Epithelial cell of proximal tubule (primary cell): ENCODE measurements at regions not wholly inside any gene's neighbourhood (a gene's known extent, or its start where the extent isn't known, plus 50 kb on each side); places are given as distances from the start of the nearest gene placed in this dataset.

ENCODE experiments used
- DNase-seq: peaks from one replicate; pipeline ENCODE4 v3.0.0-alpha.2; 2011; ENCODE audit warnings: low read depth
- H3K4me3 ChIP-seq: 2 replicates; pipeline ENCODE4 v1.5.1; 2011; ENCODE audit warnings: low read depth, mild to moderate bottlenecking, low read length
- TF ChIP-seq, protein P1 (sequence below): conservative IDR thresholded peaks from 2 replicates; pipeline ENCODE4 v1.5.1; 2012; ENCODE audit warnings: low read depth, mild to moderate bottlenecking, low read length

DNA sequence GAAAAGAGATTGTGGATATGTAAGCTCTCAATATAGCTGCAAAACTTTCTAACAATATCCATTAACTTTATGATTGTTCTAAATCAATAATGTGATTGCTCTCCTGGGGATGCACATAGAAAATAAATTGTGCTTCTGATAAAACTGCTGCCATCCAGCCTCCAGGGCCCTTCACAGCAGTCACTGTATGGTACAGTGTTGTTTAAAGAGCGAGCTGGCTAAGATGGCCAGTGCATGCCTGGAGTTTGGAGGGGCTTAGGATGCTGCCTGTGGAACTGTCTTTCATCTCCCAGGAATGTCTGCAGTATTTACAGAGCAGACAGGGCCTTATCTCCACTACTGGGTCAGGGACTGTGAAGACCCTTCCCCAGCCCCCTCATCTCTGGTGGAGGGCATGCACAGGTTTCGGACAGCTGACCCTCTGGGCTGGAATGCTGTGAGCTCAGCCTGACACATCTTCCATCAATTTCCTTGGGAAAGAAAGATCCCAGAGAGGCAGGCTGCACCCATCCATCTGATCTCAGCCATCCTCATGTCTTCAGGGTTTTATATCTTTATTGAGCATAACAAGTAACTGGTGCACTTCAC lies 137.0 kb downstream of the PLPP3 start:
- DNase-seq: no peak
- no peak overlapping the region for H3K4me3 ChIP-seq
- TF ChIP-seq, protein P1, sequence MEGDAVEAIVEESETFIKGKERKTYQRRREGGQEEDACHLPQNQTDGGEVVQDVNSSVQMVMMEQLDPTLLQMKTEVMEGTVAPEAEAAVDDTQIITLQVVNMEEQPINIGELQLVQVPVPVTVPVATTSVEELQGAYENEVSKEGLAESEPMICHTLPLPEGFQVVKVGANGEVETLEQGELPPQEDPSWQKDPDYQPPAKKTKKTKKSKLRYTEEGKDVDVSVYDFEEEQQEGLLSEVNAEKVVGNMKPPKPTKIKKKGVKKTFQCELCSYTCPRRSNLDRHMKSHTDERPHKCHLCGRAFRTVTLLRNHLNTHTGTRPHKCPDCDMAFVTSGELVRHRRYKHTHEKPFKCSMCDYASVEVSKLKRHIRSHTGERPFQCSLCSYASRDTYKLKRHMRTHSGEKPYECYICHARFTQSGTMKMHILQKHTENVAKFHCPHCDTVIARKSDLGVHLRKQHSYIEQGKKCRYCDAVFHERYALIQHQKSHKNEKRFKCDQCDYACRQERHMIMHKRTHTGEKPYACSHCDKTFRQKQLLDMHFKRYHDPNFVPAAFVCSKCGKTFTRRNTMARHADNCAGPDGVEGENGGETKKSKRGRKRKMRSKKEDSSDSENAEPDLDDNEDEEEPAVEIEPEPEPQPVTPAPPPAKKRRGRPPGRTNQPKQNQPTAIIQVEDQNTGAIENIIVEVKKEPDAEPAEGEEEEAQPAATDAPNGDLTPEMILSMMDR: no peak

- TF ChIP-seq, protein P1: no peak
- no peak for DNase-seq
- H3K4me3 ChIP-seq: no peak overlapping the region
Observed at GRCh38 chr1:56441601-56442000, 137.8 kb downstream of the PLPP3 start.

DNA sequence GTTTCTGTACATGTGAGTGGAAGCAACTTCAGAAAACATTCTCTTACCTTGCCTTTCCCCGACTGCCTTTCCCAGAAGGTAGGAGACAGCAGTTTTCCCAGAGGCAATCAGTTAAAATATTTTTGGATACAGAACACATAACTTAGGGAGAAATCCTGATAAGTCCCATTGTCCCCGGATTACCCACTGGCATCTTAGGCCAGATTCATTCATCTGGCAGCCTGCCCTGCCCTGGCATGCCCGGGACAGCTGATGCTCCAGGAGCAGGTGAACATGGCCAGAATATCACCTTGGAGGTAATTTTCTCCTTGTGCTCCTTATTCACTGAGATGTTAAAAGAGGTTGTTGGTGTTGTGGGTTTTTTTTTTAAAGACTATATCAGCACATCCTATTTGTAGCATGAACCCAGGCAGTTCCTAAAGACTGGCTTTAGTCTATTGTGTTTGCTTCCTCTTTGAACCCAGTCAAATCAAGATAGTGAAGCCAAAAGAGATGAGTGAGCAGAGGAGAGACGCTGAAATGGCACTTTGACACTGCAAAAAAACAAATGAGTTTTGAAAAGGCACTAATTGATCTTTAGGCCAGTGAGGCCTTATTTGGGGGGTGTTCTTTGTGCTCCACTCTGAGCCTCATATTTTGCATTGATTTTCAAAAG lies 139.6 kb downstream of the PLPP3 start:
- no peak overlapping the region for H3K4me3 ChIP-seq
- TF ChIP-seq, protein P1: no peak
- DNase-seq: no peak

- TF ChIP-seq, protein P1: no peak
- no peak for DNase-seq
- no peak overlapping the region for H3K4me3 ChIP-seq
Observed at GRCh38 chr1:56438901-56439551, 140.3 kb downstream of the PLPP3 start.

GRCh38 chr1:56437959-56438358 lies 141.4 kb downstream of the PLPP3 start:
- TF ChIP-seq, protein P1: no peak
- no peak for DNase-seq
- H3K4me3 ChIP-seq: no peak overlapping the region

DNA sequence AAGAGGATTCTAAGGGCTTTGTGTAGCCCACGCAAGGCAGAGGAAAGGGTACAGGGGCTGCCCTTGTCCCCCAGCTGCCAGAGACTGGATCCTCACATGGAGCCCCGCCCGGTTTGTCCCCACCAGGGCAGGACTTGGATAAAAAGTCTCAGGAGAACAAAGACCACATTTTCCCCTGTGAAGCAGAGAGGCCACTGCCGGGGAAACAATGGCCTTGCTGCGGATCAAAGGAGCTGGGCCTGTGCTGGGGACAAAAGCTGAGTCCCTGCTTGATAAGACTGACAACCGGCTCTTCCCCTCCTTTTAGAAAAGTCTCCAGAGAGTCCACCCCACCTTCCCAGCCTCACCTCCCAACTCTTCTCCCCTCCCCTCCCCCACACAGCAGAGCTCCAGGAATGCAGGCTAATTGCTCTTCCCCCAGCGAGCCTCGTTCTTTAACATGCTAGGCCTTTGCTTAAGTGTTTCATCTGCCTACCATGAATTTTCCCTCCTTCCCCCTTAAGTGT lies 142.4 kb downstream of the PLPP3 start:
- no peak overlapping the region for H3K4me3 ChIP-seq
- TF ChIP-seq, protein P1: no peak
- no peak for DNase-seq
